ENCODE measurements at regions not wholly inside any gene's neighbourhood (a gene's known extent, or its start where the extent isn't known, plus 50 kb on each side); places are given as distances from the start of the nearest gene placed in this dataset.

DNA sequence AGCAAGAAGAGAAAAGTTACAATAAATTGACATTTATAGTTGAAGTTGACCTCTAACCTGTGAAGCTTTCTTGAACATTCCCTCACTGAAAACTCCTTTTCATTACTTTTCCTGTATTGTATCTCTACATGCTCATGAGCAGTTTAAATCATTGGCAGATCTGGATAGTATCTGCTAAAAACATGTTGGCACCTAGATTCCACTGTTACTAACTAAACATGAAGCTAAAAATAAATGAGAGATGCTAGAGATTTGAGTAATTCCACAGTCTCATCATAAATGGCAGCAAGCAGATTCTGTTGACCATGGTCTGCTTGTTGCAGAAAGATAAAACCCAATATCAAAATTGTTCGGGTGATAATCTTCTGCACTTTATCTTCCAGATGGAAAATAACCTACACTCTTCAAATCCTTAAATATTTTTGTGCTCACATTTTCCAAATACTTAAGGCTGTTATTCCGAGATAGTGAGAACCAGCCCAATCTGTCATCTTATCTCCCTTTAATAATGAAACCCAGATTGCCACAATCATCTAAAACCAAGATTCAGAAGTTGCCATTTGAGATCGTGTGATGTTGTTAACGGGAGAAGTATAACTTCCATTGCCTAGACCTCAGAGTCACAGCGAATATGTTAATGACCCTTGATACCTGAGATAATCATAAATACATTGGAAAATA, 171.0 kb upstream of the DAAM1 start (continued):
- TF ChIP-seq BCL11A (IDR thresholded peaks at IDR 0.05; ENCODE audit: low read depth in 2 of 2, low read length in 2 of 2), result no peak
- TF ChIP-seq, protein P1, sequence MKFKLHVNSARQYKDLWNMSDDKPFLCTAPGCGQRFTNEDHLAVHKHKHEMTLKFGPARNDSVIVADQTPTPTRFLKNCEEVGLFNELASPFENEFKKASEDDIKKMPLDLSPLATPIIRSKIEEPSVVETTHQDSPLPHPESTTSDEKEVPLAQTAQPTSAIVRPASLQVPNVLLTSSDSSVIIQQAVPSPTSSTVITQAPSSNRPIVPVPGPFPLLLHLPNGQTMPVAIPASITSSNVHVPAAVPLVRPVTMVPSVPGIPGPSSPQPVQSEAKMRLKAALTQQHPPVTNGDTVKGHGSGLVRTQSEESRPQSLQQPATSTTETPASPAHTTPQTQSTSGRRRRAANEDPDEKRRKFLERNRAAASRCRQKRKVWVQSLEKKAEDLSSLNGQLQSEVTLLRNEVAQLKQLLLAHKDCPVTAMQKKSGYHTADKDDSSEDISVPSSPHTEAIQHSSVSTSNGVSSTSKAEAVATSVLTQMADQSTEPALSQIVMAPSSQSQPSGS (IDR thresholded peaks at IDR 0.05; ENCODE audit: low read length), result no peak
- no peak for TF ChIP-seq EP300 (IDR thresholded peaks at IDR 0.05; ENCODE audit: borderline replicate concordance in 1 of 2, low read depth in 2 of 2, low read length in 2 of 2)
